ENCODE measurements at regions not wholly inside any gene's neighbourhood (a gene's known extent, or its start where the extent isn't known, plus 50 kb on each side); places are given as distances from the start of the nearest gene placed in this dataset.

DNA sequence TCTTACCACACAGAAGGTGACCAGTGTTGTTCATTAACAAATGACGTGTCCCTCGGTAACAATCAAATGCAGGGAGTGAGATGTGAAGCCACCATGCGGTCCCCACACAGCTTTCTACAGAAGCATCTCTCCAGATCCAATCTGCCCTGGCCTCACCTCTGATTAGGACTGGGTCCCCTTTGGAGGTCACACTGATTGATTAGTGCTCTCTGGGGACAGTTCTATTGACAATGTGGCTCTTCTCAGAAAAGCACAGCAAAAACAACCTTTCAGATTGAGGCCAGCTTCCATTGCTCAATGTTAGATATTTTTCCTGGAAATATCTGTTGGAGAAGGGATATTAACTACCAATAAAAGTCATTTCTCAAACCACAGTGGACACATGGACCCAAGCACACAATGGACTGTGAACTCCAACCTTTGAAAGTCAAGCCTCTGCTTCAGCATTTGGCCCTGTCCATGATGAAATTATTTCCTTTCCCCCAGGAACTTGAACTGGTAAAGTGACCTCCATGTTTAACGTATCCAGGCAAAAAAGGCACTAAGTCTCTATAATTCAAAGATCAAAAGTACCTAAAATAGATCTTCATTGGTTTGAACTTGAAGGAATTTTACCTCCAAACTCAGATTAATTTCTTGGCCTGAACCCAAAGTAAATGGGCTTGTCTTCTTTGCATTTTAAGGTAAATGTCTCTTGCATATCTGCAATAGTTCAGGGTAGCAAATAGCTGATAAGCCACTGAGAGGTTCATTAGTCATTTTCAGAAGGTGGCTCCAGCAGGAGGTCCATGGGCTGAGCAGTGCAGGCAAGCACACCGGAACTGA is 118.5 kb downstream of the FOXA2 start:
- no peak for DNase-seq

DNA sequence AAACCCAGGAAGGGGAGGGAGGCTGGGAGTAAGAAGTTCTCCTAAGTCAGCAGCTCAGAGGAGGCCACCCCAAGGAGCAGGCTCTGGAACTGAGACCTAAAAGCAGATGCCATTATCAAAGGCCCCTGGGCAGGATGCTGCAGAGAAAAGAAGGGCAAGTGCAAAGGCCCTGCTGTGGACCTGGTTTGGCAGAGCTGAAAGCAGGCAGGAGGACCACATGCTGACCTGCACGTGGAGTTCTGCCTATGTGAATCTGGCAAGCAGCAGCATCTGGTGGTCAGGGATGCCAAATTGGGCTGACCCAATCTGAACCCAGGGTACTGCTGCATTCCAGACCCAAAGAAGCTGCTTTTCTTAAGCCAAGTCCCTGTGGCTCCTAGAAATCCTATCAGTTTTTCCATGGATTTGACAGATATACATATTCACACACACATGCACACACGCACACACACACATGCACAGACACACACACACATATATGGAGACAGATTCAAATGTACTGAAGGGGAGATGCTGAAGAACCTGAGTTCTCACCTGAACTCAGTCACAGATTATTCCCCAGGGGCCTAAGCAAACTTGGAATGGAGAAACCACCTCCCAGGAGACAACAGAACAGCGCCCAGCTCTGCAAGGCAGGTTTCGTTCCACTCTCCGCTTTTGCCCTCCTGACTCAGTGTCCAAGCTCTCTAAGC is 119.9 kb downstream of the FOXA2 start:
- DNase-seq: no peak

DNA sequence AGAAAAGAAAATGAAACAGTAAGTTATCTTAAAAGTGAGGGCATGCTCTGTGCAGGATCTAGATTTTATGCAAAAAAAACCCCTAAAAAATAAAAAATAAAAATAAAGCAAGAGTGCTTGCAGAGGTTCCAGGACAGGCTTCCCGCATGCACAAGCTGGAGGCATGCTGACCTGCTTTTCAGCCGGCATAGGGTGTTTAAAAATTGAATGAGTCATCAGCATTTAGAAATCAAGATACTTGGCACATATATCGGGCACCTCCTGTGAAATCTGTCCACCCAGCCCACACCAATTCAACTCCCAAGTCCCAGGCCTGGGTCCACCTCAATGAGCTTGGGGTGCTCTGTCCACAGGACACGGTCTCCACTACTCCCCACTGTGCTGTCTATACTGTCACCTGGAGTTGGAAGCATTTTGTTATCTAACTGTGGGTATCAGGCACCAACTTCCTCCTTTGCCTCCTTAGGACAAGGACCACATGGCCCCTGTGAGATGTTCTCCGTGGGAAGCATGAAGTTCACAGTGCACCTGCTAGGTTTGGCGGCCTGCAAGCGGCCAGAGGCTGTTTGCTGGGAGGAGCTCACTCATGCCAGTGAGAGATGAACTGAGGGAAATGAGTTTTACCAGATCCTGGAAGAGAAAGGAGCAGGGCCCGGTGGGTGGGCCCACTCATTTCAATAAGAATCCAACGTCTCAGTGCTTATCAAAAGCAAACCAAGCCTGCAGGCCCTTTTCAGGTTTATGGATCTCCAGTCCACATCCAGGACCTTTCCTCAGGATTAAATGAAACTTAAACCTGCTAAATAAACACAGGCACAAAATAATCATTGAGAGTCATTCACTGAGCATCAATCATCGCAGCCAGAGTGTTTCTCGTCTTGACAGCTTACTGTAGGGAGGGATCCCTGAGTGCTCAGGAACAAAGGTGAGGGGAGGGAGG is 121.1 kb downstream of the FOXA2 start:
- no peak for DNase-seq

DNA sequence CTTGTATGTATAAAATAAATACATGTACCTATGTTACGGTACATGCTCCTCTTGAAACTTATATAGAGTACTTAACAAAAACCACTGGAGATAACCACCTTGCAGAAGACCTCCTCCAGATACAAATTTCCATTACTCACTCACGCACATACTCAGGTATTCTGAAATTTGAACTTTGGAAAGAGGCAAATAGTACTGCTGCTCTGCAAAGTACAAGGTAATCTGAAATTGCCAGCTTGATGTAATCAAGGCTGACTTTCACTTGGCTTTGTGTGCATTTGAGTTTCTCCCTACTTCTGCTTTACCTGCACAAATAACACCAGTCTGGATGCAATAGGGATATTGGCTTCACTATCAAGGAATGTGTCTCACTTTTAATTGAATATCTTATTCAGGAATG is 123.6 kb downstream of the FOXA2 start:
- DNase-seq: no peak

DNA sequence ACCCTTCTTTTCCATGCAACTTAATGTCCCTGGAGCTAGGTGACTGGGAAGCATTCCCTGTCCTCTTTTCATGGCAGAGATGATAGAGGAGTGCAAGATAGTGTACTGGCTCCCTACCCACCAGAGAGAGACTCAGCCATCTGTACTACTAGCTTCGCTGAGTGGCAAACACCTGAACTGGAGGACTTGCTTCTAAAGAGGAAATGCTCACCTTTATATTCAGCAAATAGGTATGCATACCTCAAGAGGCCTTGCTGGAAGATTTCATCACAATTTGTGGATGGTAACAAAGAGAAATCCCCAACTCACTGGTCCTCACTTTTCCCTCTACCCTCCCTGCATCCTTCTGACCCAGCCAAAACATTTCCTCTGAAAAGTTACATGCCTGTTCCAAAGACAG is 124.1 kb downstream of the FOXA2 start:
- DNase-seq: no peak

DNA sequence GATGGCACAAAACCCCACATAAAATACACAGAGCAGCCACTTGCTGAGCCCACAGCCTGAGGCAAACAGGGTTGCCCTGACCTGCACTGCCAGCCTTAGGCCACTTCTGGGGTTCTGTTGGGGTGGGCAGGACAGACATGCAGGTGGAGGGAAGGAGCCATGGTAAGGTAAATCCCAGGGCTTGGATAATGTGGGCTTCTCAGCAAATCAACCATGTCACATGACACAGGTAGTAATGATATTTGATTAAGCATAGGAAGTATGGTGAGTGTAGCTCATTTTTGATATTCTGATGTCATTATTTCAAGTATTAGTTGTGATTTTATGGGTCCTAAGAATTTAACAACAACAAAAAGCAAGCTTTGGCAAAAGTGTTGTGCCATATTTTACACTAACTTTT is 124.6 kb downstream of the FOXA2 start:
- DNase-seq: no peak

DNA sequence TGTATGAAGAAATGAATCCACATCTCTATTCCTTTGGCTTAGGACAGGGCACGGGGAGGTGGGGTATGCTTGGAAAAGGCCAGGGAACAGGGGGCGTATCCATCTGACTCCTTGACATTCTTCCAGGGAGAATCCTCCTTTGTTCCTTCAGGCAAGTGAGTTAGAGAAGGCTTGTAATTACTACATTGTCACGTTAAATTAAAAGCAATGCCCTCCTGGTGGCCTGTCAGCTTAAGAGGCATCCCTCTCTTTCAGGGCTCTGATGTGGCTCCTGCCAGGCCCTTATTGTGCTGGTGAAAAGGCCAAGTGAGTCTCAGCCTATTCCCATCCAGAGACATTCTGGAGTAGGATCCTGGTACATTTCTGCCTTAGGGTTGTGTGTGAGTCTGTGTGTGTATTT is 128.3 kb downstream of the FOXA2 start:
- DNase-seq: no peak

DNA sequence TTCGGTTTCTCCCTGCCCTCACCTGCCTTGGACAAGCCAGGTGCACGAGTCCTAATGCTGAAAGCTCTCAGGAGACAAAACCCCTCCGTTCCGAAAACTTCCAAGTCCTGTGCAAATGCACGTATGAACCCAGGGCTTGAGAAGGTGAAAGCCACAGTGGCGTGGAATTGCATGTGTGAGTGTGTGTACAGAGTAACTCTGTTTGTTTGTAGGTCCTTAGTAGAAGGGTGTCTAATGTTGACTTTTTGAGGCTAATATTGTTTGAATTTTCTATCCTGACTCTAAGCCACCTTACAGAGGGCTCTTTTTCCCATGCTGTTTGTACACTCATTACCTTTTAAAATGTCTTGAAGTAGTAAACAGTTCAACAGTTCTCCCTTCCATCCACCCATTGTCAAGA is 129.1 kb downstream of the FOXA2 start:
- no peak for DNase-seq

DNA sequence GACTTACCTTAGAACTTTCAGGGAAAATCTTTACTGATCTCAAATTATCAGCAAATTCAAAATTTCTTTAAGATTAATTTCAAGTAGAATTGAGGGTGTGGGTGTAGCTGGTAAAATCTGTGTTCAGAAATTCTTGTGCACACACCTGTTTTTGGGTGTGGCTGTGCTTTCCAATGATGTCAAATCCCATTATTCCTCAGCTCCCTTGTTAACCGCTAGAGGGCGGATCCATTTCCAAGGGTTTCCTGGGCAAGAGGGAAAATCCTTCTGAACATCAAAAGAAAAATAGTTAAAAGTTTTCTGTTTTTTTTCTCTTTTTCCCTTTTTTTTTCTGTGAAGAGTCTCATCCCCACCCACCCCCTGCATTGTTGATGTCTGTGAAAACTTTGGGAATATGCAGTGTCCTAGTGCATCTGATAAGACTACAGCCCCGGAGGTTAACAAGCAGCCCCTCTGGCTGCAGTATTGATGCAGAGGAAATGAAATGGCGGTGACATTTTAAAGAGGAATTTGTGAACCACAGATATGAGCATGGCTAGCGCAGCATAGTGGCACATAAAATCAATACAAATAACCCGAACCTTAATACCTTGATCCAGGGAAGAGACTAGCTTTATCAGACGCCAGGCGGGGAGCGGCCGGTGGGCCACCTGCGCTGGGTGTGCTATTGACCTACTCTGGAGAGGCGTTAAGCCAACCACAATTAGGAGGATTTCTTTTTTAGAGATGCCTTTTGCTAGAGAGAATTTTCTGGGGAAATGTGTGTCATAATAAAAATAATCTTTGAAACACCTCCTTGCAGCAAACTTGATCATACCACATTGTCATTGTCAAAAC is 130.9 kb downstream of the FOXA2 start:
- no peak for DNase-seq

DNA sequence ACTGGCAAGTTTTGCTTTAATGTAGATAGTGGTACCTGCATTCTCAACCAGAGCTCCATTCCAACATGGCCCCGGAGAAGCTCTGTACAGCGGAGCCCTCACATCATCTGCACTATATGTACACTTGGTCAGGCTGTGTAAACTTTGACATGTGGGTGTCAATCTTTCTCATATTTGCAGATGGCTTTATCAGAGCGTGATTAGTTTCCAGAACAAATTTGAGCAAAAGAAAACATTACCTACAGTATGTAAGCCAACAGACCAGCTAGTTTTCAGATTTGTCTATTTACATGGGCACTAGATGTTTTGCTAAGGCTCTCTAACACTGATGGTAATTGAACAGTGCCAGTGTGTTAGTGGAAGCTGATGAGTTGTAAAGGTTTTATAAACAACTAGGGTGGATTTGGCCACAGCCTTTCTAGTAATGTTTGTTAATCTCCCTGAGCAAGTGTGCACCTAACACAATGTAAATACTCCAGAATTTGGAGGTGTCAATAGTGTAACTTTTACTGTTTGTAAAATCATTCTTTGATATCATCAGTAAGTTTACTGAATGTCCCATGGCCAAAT is 131.8 kb downstream of the FOXA2 start:
- DNase-seq: no peak

DNA sequence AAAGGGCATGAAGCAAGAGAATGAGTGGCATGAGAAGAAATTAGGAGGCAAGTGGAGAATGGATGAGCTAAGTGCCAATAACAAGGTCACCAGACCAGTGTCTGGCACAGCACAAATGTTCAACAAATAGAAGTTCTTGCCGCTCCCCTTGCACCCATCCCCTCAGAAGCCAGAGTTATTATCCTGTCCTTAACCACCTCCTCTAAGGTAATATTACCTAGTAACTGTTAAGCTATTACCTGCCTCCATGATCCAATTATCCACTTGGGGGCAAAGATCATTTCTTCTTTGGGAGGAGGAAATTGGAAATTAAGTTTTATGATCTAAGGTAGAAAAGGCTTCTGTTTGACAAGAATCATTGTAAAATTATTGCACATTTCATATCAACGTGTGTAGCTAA is 133.8 kb downstream of the FOXA2 start:
- DNase-seq: no peak

DNA sequence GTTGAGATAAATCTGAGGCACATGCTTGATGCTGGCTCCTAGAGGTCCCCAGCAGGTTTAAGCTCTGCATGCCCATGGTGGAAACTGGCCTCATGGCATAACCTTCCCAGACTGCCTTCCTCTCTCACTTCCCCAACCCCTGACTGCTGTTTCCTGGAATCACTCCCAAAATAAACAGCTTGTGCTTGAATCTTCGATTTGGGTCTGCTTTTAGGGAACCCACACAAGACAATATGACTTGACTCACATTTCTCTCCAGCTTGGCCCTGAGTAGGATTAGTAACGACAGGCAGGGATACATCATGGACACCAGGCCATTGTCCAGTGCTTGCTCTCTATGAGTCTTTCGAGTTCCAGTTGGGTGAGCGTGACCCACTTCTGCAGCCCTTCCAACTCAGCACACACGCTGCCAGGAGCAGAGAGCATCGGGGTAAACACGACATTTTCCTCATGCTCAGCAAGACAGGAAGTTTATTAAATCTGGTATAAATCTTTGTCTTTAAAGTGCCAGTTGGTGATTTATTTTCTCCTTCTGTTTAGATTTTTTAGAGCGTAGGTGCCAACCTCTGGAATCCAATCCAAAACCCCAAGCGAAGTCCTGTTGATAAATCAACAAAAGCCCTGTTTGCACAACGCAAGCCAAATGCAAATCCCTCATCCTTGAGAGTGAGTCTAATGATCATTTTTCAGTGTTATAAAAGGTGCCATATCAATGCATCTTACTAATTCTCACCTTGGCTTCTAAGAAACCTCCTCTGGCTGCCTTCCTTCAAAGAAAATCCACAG is 135.0 kb downstream of the FOXA2 start:
- DNase-seq: no peak

DNA sequence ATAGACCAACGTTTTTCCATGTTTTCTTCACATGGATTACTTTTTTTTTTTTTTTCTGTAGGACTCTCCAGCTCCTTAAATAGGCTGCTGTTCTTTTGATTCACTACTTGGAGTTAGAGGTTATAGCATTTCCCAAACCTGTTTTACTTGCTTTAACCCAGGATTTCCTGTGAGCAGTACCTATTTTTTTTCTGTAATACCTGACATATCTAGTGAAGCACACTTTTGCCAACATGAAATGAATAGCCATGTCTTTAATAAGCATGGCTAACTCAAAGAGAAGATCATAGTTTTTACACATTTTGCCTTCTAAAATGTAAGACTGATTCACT is 137.0 kb downstream of the FOXA2 start:
- no peak for DNase-seq

DNA sequence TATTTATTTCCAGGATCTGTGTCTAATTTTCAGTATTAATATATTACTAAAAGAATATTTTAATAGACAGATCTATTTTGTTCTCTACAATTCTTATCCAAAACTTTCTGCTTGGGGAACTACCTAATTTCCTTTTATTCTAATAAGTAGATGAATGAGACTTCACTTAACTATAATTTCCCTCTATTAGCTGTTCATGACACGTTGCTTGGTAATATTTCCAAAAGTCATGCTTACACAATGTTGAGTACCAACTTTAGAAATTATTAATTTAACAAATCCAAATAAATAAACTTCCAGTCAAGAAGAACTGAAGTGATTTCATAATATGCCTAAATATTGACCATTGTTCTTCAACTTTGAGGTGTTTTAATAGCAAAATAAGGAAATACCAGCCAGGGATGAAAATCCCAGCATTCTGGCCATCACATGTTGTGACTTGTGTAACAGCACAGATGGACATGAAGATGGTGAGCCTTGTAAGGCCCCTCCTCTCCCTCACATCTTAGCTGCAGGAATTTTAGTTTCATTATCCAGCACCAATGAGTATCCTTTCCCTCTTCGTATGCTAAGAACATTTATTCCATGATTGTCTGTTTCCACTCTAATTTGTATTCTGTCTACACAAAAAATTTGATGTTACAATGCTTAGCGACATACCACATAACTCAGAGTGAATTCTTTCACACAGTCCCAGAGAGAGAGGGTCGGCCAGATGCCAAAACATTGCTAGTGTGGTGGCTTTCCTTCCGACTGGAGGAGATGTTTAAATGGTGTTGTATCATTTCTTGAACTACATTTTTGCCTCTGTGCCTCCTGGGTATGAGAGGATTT is 137.5 kb downstream of the FOXA2 start:
- no peak for DNase-seq

DNA sequence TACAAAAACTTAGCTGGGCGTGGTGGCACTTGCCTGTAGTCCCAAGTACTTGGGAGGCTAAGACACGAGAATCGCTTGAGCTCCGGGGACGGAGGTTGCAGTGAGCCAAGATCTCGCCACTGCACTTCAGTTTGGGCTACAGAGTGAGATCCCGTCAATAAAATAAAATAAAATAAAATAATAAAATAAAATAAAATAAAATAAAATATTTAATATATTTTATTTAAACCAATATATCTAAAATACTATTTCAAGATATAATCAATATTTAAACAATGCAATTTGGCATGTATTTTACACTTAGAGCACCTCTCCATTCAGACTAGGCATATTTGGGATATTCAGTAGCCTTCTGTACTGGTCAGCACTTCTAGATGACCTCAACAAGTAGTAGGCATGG is 142.1 kb downstream of the FOXA2 start:
- DNase-seq: no peak

DNA sequence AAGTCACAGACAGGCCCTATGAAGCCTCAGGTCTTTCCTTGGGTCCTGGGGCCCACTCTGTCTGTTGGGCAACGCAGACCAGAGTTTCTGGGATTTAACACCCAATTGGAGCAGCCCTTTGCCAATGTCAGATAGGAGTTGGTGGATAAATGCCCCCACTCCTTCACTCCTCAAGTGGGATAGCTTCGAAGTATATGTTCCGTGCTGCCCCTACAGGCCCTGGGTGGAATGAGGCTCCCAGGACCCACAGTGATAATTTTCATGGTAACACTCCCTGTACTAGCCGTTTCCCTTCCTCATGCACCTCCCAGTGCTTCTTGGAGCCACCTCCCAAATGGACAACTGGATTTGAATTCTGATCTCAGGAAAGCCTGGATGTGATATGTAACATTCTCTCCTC is 145.4 kb downstream of the FOXA2 start:
- no peak for DNase-seq

DNA sequence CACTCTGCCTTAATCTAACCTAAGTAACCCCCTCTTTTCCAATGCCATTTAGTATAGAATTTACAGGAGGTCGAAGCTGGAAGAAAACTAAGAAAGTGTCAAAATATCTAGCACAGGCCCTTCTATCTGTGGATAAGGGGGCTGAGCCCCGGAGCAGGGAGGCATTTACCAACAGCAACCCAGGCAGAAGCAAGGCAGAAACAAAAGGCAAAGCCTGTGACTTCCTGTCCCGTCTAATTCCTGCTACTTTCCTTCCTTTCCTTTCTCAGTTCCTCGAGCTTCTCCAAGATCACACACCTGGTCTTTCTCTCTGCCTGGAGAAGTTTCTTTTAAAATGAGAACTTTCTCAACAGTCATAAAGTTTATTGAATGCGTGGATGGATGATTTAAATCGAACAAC is 146.0 kb downstream of the FOXA2 start:
- no peak for DNase-seq

DNA sequence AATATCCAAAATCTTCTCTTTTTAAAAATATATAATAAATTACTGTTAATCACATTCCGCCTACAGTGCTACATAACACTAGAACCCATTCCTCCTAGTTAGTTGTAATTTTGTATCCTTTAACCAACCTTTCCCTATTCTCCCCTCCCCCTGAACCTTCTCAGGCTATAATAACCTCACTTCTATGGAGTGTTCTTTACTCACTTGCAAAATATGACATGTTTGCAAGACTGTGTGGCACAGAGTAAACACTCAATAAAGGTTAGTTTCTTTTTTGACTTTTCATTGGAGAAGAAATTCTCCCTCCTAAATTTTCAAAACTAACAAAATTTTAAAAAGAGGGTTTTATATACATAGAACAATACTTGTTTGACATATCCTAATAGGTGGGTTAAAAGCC is 147.0 kb downstream of the FOXA2 start:
- DNase-seq: no peak

DNA sequence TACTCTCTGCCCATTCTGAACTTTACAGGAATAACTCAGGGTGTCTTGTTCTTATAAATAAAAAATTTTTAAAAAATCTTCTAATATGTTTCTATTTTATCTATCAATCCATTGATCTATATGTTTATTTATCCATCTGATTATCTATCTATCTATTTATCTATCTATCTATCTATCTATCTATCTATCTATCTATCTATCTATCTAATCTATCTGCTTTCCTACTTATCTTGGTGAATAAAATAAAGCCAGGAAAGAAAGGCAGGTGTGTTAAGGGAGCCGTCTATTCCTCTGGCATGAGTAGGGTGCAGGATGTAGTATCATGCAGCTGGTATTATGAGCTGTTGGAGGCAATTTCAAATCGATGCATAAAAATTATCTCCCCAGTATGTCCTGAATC is 153.0 kb downstream of the FOXA2 start:
- no peak for DNase-seq

DNA sequence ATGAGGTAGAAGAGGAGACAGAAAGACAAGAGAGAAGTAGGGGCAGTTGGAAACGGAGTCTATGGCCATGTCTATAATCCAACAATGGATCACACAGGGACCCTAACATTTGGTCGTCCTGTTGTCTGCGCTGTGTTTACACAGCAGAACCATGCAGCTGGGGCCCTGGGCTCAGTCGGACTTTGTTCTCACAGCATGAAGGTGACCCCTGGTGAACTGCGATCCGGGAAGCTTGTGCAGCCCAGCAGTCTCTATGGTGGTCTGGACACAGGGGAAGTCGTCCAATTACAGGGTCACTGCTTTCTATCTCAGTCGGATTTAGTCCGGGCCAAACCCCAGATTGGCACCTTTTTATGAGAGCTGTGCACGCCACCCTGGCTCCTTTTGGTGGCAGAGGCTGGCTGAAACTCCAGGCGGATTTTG is 153.6 kb downstream of the FOXA2 start:
- DNase-seq: no peak
